Thyroid gland (tissue), 4 donors: ENCODE measurements at regions not wholly inside any gene's neighbourhood (a gene's known extent, or its start where the extent isn't known, plus 50 kb on each side); places are given as distances from the start of the nearest gene placed in this dataset.

Experiments used
- POLR2A ChIP-seq, 2 donors: fragments of 450-650 bp; IDR thresholded peaks; one replicate each; pipeline ENCODE4 v1.6.1; 2017; ENCODE audit warnings: antibody characterized with exemption in 2 of 2, mild to moderate bottlenecking in 2 of 2, moderate library complexity in 1 of 2
- TF ChIP-seq, protein P1 (sequence below), 6 experiments: fragments of 200-600 bp in 3 of 6; fragments of 450-650 bp in 3 of 6; sonication (generic) in 3 of 6; IDR thresholded peaks; one replicate each; pipeline ENCODE4 v1.5.1; 2016 to 2019; ENCODE audit warnings: antibody characterized with exemption in 6 of 6, mild to moderate bottlenecking in 2 of 6, inconsistent platforms in 1 of 6, moderate library complexity in 1 of 6

DNA sequence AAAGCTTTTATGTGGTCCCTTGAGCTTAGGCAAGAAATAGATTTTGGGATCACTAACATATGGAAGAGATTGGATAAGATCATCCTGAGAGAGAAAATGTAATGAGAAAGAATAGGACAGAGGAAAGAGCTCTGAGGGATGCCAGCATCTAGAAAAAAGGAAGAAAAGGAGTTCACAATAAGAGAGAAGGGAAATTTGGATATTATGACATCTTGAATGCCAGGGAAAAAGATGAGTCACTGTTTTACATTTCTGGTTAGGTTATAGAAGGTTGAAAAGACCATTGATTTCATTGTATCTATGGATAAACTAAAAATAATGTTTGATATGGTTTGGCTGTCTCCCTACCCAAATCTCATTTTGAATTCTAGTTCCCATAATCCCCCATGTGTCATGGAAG is 208.5 kb downstream of the MAD2L1 start:
- no peak for TF ChIP-seq POLR2A (IDR thresholded peaks at IDR 0.05)
- TF ChIP-seq, protein P1, sequence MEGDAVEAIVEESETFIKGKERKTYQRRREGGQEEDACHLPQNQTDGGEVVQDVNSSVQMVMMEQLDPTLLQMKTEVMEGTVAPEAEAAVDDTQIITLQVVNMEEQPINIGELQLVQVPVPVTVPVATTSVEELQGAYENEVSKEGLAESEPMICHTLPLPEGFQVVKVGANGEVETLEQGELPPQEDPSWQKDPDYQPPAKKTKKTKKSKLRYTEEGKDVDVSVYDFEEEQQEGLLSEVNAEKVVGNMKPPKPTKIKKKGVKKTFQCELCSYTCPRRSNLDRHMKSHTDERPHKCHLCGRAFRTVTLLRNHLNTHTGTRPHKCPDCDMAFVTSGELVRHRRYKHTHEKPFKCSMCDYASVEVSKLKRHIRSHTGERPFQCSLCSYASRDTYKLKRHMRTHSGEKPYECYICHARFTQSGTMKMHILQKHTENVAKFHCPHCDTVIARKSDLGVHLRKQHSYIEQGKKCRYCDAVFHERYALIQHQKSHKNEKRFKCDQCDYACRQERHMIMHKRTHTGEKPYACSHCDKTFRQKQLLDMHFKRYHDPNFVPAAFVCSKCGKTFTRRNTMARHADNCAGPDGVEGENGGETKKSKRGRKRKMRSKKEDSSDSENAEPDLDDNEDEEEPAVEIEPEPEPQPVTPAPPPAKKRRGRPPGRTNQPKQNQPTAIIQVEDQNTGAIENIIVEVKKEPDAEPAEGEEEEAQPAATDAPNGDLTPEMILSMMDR (IDR thresholded peaks at IDR 0.05), result no peak
